ENCODE measurements at regions not wholly inside any gene's neighbourhood (a gene's known extent, or its start where the extent isn't known, plus 50 kb on each side); places are given as distances from the start of the nearest gene placed in this dataset.
"Not testable (repeated sequence)": the region's sequence is repeated elsewhere in the genome, so short reads cannot be mapped to it uniquely, and the experiment has no call there.

DNA sequence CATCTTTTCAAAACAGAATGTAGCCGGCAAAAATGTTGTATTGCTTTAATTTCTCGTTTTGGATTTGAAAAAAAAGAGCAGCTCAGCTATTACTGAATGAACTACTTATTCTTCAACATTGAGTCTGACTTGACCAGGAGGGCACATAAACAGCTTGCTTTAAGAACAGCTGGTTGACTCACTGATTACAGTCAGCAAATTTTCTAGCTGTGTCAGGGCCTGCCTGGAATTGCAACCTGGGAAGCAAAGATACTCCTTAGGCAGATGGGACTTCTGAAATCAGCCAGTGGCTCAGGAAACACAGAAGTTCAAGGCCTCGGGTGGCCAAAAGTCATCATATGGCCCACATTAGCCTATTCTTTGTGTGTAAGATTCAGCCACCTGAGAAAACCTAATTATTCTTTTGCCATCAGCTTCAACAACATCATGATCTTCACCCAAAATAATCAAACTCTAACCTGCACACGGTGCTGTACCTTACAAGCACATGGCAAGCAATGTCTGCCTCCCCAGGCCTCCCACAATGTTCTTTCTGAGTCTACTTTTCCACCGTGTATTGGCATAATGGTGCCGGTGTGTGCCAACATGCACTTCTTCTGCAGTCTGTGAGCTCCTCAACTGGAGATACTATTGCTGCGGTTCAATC lies 307.2 kb downstream of the HHIPL2 start:
- DNase-seq (ENCODE audit: low read depth in 3 of 3) = no peak

DNA sequence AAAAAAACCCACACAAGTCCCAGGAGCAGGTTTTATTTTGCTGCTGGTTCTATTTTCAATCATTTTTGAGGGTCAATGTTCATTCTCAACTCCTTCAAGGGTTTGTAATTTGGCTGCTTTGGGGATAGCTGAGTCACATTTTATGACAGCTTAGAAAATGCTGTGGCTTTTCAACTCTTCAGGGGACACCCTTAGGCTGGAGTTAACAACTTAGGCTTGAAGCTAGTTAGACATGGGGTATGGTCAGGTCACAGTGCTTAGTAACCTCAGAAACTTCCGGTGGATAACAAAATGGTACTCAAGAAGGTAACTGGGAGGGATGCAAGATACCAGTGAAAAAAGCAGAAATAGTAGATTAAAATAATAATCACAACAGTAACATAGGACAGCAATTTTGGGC lies 308.8 kb downstream of the HHIPL2 start:
- no peak for DNase-seq (ENCODE audit: low read depth in 3 of 3)

DNA sequence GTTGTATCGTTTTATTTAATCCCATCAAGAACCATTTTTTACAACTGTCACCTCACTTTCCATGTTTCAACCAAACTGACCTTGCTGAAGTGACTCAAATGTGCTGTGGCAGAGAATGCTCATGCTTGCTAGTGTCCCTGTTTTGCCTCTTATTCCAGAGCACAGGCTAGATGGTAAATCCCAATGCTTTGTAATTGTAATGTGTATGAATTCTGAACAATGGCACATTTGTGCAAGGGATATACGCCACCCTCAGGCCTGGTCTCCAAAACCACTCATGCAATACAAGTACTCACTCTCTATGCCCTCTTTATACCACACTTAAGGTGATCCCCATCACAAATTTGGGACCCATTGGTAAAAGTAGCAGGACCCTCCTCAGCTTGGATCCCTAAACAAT lies 313.6 kb downstream of the HHIPL2 start:
- no peak for DNase-seq (ENCODE audit: low read depth in 3 of 3)

DNA sequence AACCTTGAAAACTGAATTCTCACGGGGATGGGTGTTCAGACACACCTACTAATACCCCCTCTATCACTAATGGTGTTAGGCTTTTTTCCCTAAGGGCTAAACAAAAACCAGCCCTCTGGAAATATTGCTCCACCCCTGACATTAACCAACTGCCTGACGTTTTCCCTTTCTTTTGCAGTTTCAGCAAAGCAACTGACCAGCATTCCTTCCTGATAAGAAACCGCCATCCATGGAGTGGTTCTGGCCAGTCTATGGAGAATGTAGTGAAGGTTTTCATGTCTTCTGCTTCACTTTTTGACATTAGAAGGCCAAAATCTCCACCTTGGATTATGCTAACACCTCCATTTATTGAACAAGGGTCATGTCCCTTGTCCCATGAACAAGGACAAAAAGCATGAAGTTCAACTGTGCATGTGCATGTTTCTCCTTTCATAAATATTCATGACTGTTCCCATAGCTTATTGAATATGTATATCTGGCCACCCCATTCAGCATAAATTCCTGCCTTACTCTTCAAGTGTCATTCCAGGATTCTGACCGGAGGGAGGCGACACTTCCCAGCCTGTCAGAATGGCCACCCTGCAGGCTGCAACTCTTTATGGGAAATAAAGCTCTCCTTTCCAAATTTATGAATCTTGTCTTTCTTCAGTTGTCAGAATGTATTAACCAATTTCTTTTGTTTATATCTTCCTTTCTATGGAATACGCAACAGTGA lies 314.3 kb downstream of the HHIPL2 start:
- DNase-seq (ENCODE audit: low read depth in 3 of 3) = no peak

DNA sequence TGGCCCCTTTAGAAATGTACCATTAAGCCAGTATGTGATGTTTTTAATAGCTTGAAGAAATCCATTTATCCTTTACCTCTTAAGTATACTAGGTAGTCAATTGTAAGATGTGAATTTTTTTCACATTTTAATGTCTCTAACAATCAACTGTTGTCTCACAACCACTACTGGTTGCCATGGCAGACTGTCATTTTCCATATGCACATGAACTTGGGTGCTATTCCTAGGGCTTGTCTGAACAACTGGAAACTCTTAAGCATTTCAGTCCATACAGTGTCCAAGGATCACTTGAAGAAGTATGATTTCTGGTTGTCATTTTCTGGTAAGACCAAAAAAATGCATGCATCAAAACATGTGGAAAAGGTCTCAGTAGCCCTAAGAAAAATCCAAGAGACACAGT lies 315.1 kb downstream of the HHIPL2 start:
- DNase-seq (ENCODE audit: low read depth in 3 of 3) = no peak

DNA sequence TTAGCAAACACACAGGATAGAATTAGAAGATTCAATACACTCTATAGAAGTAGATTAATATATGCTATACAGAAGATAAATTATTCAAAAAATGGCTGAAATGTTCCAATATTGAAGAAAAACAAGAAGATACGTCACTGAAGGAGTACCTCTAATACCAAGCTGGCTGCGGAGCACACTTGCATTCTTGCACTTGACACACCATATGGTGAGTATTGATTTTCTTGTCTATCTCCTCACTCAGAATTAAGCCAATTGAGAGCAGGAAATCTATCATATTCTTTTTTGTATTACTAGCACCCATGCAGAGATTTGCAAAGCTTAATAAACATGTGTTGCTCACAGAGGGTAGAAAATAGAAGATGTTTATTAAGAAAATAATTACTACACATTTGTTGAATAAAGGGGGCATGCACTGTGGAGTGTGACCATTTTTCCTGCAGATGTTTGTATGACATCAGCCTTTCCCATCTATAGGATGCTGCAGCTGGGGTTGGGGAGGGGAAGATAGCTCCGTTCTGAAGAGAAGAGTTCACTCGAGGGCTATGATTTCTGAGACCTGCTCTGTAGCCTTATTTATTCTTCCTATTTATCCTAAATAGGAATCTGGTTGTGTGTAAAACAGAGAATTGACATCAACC lies 318.1 kb downstream of the HHIPL2 start:
- no peak for DNase-seq (ENCODE audit: low read depth in 3 of 3)

DNA sequence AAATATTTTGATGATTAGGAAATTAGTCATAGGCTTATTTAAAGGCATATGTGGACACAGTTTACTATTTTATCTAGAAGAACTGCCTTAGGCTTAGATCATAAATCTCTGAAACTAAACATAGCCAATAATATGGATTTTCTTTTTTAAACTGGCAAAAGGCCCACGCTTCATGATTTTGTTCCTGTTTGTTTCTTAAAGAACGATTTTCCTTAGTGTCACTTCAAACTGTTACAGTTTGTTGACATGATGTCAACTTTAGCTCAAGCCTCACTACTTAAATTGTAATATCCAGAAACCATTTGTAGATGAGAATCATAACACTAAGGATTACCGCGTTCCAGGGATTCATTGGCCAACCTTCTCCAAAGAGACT lies 322.6 kb downstream of the HHIPL2 start:
- DNase-seq (ENCODE audit: low read depth in 3 of 3) = no peak

DNA sequence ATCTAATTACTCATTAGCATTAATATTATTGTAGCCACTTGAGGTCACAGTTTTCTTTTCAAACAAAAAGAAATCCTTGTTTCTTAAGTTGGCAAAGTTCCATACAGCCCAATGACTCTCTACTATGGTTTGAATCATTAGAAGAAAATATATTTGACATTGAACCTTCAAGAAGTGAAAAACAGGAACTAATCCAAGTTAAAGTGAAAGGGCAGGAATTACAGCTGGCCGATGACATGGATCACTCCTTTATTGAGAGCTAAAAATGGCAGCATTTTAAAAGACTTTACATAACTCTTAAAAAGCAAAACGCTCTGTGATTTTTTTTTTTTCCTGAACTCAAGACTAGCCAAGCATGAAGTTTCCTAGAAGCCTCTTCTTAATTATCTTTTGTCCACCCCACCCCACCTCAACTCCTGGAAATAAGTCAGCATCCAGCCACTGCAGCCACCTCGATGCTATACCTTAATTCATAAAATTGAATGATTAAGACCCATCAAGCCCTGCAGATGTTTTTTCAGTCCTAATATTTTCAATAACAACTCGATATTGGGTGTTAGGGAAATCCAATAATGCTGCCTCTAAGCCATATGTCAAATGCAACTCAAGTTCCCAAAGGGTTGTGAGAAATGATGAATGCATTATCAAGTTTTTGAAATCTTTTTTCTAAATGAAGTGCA lies 323.1 kb downstream of the HHIPL2 start:
- DNase-seq (ENCODE audit: low read depth in 3 of 3) = no peak

DNA sequence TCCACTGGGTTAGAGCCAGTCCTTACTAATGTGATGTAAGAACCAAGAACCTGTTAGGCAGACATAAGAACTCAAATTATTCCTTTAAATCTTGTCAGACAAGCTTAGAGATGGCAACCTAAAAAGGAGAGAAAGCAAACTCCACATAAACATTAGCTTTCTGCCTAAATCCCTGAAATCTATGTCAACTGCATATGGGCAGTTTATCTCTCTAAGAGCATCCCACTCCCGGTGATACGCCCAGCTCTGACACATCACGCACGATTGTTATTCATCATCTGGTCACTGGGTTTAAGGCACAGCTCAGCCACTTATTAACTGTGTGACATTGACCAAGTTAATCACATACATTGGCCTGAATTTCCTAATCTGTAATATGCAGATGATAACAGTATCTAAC lies 323.7 kb downstream of the HHIPL2 start:
- no peak for DNase-seq (ENCODE audit: low read depth in 3 of 3)

DNA sequence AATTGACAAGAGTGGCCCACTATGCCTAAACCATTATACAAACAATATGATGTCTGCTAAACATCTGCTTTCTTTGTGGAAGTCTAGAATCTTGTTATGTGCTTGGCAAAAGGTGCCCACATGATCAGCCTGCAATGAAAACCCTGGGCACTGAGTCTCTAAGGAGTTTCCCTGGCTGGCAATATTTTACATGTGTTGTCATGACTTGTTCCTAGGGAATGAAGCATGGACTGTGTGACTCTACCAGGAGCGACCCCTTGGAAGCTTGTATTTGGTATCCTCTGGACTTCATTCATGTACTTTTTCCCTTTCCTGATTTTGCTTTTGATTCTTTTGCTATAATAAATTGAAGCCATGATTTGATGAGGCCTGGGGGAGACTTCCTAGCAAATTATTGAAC lies 324.9 kb downstream of the HHIPL2 start:
- DNase-seq (ENCODE audit: low read depth in 3 of 3) = no peak

DNA sequence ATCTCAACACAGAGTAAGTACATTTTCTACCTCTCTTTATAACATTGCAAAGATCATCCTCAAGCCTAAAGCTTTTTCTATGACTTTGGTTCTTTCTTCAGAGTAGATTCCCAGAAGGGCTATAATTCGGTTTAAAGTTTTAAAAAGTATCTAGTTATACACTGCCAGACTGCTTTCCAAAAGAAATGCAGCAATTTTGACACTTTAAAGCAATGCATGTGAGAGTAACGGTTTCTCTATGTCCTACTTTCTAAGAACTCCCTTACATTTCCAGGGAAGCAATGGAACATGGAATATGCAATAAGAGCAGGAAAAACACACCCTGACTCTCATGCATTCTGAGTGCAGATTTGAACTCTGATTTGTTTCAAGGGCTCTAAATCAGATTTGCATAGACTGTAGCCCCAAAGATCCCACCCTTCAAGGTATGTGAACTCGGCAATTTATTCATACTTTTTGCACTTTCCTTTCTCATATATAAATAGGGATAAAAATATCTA lies 331.6 kb downstream of the HHIPL2 start:
- DNase-seq (ENCODE audit: low read depth in 3 of 3) = no peak

DNA sequence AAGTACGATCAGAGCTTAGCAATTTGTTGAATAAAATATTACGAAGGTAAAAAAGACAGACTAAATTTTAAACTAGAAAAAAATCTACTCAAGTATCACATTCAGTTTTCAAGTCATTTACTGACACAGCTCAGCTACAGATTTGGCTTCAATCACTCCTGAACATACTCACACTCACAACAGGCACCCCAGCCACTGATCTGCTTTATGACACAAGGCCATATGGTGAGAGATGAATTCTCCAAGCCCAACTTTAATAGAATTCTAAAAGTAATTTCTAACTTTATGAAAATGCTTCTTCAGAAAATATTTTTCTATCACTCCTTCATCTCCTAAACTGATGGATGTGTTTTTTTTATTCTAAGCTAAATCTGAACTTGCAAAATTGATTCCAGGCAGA lies 337.1 kb downstream of the HHIPL2 start:
- DNase-seq (ENCODE audit: low read depth in 3 of 3) = no peak

DNA sequence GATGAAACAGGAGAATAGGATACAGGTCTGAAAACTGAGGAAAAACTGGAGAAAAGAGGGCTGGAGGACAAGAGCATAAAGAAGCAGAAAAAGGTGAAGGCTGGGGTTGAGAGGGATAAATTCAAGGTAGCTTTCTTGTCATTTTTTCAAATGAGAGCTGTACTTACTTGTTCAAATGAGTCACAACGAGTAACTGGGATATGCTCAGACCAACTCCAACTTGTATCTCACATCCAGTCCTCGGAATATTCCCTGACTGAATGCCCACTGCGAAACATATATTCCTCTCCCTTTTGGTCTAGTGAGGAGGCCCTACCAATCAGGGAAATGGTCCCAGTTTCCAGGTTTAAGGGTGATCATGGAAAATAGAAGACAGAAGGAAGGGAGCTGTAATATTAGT lies 343.4 kb downstream of the HHIPL2 start:
- no peak for DNase-seq (ENCODE audit: low read depth in 3 of 3)

DNA sequence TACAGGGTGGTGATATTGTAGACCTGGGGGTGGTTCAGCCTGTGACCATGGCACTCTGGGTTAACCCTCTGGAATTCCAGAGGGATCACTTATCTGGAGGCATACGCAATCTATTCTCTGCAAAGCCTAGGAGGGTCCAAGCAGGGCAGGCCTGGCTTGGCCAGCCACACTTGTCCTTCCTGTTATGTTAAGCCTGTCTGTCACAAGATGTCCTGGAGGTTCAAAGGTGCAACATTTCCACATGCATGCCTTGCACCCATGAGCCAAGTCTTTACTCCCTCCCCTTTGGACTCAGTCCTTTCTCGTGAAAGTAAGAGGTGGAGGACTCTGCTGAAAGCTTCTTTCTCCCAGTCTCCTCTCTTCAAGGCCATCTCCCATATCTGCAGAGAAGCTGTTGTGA lies 345.1 kb downstream of the HHIPL2 start:
- no peak for DNase-seq (ENCODE audit: low read depth in 3 of 3)

DNA sequence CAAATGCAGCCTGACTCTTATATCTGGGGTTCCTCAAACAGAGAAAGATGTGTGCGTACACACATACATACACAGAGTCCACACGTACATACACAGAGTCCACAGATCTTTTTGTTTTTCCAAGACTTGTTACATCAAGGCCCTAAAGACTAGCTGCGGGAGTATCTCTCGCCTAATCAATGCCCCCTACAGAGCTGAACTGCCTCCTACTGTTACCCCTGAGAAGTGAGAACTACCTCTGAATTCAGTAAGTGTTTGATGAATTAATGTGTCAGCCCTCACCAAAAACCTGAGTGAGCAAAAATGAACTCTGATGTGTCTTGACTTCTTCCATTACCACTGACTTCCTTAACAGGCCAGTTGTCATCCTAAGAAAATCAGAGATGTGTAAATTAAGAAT lies 351.2 kb downstream of the HHIPL2 start:
- no peak for DNase-seq (ENCODE audit: low read depth in 3 of 3)

DNA sequence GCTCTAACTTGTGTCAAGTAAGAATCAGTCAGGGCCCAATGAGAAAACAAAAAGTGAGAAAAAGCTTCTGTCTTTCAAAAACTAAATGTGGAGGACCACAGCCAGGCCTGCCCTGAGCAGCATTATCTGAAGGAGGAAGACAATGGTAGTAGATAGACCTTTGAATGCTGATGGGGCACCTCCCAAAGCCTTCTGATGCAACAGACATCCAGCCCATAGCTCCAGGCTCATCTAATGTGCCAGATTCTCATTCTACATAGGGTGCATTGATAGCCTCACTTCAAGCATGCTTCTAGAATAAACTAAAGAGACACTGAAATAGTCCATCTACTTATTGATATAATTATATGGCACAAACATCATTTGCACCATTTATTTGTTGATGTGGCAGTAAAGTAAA lies 351.6 kb downstream of the HHIPL2 start:
- DNase-seq (ENCODE audit: low read depth in 3 of 3) = no peak

DNA sequence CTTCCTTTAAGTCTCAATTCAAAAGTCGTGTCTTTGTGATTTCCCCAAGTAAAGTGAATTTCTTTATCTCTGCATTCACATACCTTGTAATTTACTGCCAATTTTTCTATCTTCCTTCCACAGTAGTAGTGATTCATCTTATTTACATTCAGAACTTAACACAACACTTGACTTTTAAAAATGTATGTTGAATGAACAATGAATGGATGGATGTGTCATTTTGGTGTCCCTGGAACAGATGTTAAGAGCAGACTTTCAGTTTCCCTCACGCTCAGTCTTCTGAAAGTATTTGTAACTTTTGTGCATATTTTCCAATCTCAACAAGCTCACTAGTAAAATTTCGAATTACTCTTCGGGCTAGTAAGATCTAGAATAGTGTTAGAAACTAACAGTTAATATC lies 352.0 kb downstream of the HHIPL2 start:
- DNase-seq (ENCODE audit: low read depth in 3 of 3) = no peak

DNA sequence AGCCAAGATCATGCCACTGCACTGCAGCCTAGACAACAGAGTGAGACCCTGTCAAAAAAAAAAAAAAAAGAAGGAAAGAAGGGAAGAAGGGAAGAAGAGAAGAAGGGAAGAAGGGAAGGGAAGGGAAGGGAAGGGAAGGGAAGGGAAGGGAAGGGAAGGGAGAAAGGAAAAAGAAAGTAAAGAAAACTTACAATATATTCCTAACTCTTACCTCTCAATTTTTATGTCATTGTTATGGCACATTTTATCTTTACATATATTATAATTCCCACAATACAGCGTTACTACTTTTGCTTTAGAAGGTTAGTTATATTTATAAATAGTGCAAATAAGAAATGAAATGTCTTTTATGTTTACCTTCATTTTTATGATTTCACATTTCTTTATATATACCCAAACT lies 358.7 kb downstream of the HHIPL2 start:
- DNase-seq (ENCODE audit: low read depth in 3 of 3) = no peak

DNA sequence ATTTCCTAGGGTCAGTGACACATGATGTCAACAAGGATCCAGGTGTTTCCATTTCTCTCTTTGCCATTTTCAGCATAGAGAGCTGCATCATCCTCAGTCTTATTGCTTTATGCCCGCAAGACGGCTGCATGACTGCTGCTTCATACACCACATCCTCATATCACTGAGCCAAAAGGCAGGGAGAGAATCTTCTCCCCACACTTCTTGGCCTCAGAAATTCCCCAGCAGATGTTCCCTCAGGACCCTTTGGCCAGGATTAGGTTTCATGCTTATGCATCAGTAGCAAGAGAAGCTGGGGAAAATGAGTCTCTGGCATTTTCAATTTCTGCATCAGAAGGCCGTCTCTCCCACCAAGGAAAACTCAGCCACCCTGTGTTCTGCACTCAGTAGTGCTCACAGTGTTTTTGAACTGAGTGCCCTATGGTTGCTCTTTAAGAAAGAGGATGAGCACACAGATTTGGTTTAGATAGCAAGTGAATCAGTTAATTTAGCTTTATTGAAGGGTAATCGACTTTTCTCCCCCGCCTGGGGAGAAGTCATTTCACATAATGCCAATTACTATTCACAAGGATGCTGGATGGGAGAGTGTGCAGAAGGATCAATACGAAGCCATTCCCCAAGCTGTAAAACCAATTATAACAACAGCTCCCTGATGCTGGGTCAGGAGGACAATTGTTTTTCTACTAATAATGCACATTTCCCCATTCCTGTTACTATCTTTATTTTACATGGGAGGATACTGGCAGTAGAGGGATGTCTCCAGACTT lies 360.2 kb downstream of the HHIPL2 start:
- no peak for DNase-seq (ENCODE audit: low read depth in 3 of 3)

DNA sequence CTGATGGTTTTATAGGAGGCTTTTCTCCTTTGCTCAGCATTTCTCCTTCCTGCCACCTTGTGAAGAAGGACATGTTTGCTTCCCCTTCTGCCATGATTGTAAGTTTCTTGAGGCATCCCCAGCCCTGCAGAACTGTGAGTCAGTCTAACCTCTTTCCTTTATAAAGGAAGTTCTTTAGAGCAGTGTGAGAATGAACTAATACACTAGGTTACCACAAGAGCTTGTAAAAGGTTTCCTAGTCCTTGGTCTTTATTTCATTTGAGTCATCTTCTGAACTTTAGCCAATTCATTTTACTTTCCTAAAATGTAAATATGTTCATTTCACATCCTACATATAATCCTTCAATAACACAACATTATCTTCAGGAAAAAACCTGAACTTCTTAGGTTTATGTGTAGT lies 365.3 kb downstream of the HHIPL2 start:
- no peak for DNase-seq (ENCODE audit: low read depth in 3 of 3)

DNA sequence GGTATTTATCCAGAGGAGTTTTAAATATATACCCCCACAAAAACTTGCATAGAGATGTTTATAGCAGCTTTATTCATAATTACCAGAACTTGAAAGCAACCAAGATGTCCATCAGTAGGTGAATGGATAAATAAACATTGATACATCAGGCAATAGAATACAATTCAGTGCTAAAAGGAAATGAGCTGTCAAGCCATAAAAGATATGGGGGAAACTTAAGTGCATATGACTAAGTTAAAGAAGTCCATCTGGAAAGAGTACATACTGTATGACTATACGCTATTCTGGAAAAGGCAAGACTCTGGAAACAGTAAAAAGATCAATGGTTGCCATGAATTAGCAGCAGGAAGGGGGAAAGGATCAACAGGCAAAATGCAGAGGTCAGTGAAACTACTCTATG lies 366.7 kb downstream of the HHIPL2 start:
- DNase-seq (ENCODE audit: low read depth in 3 of 3) = no peak

DNA sequence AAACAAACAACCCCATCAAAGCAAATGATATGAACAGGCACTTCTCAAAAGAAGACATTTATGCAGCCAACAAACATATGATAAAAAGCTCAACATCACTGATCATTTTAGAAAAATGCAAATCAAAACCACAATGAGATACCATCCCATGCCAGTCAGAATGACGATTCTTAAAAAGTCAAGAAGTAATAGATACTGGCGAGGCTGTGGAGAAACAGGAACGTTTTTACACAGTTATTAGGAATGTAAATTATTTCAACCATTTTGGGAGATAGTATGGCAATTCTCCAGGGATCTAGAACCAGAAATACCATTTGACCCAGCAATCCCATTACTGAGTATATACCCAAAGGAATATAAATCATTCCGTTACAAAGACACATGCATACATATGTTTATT lies 370.4 kb downstream of the HHIPL2 start:
- DNase-seq (ENCODE audit: low read depth in 3 of 3) = not testable (repeated sequence)

Data from stimulated activated CD4-positive, alpha-beta T cell treated with anti-CD3 and anti-CD28 coated beads, TNF-alpha, amount 100 ng/mL, for 4 hours (primary cell).